ENCODE measurements at regions not wholly inside any gene's neighbourhood (a gene's known extent, or its start where the extent isn't known, plus 50 kb on each side); places are given as distances from the start of the nearest gene placed in this dataset.
A peak's percentile ranks its signal among the peaks of the same experiment; 100 is the strongest.

DNA sequence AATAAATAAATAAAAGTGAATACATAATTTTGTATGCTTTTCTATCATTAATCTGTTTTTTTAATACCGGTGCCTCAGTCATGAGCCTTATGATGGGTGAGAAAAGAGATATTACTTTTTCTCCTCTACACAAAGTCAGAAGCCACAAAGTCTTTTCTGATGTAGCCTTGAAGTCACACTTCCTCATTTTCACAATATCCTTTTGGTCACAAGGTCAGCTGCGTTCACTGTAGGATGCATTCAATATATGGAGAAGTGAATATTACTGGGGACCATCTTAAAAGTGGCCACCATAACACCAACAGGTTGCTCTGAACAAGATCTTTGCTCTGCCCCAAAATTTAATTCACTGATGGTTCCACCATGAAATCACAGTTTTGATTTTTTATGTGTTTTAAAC is 83.3 kb upstream of the TNR start:
- POLR2A ChIA-PET (ENCODE audit: low non-redundant PET): no interaction called here
- no peak for DNase-seq (ENCODE audit: low spot score)
- Histone ChIP-seq H3K27me3 (replicated peaks; ENCODE audit: insufficient read depth, low read depth, low read length, poor library complexity) (no peaks in the 10 kb centered on the region), H3K4me3 (ENCODE audit: low read depth, low read length, poor library complexity, severe bottlenecking) (no peak overlapping the region), H3K27ac (ENCODE audit: low read depth, low read length, poor library complexity, severe bottlenecking) (no peak overlapping the region), H3K36me3 (ENCODE audit: insufficient read depth, low read length, poor library complexity, severe bottlenecking) (no peaks in the 10 kb centered on the region), H3K4me1 (ENCODE audit: insufficient read depth, low read length, poor library complexity, severe bottlenecking) (no peaks in the 10 kb centered on the region), H3K9me3 (ENCODE audit: low read depth, low read length, poor library complexity, severe bottlenecking) (no peaks in the 10 kb centered on the region)
- BruUV-seq (replicated peaks): no TSS peak
- TF ChIP-seq EZH2 (IDR thresholded peaks at IDR 0.05; ENCODE audit: borderline replicate concordance, low read depth, low read length, poor library complexity, severe bottlenecking): no peak
- TF ChIP-seq, protein P1, sequence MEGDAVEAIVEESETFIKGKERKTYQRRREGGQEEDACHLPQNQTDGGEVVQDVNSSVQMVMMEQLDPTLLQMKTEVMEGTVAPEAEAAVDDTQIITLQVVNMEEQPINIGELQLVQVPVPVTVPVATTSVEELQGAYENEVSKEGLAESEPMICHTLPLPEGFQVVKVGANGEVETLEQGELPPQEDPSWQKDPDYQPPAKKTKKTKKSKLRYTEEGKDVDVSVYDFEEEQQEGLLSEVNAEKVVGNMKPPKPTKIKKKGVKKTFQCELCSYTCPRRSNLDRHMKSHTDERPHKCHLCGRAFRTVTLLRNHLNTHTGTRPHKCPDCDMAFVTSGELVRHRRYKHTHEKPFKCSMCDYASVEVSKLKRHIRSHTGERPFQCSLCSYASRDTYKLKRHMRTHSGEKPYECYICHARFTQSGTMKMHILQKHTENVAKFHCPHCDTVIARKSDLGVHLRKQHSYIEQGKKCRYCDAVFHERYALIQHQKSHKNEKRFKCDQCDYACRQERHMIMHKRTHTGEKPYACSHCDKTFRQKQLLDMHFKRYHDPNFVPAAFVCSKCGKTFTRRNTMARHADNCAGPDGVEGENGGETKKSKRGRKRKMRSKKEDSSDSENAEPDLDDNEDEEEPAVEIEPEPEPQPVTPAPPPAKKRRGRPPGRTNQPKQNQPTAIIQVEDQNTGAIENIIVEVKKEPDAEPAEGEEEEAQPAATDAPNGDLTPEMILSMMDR (conservative IDR thresholded peaks at IDR 0.05; ENCODE audit: low read depth, low read length): no peak
- CTCF ChIA-PET: no interaction called here
- intact Hi-C loops (cut with micrococcal nuclease; ENCODE audit: unreplicated experiment): no loop called here

DNA sequence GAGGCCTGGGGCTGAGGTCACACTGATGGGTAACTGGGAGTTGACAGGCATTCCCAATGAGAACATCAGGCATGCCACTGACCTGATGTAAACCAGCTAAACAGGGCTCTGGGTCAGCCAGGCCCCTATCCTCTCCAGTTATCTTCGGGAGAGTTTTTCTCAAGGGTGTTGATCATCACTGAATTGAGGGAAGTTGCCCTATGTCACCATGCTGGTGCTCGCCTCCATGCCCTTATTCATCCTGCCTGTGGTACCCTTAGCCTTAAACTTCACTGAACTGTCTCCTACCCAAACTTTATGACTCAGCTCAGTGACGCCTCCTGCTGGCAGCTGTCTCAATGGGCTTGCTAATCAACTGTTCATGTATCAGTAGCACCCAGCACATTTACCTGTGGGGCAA is 80.7 kb upstream of the TNR start:
- POLR2A ChIA-PET (ENCODE audit: low non-redundant PET): no interaction called here
- intact Hi-C loops (cut with micrococcal nuclease; ENCODE audit: unreplicated experiment): no loop called here
- H3K36me3 ChIP-seq (ENCODE audit: insufficient read depth, low read length, poor library complexity, severe bottlenecking): no peaks in the 10 kb centered on the region
- no peak overlapping the region for H3K4me3 ChIP-seq (ENCODE audit: low read depth, low read length, poor library complexity, severe bottlenecking)
- no peak overlapping the region for H3K27ac ChIP-seq (ENCODE audit: low read depth, low read length, poor library complexity, severe bottlenecking)
- no TSS peak for BruUV-seq (replicated peaks)
- no peaks in the 10 kb centered on the region for H3K4me1 ChIP-seq (ENCODE audit: insufficient read depth, low read length, poor library complexity, severe bottlenecking)
- no peaks in the 10 kb centered on the region for H3K27me3 ChIP-seq (replicated peaks; ENCODE audit: insufficient read depth, low read depth, low read length, poor library complexity)
- DNase-seq (ENCODE audit: low spot score): peak; percentile 31
- CTCF ChIA-PET: no interaction called here
- TF ChIP-seq EZH2 (IDR thresholded peaks at IDR 0.05; ENCODE audit: borderline replicate concordance, low read depth, low read length, poor library complexity, severe bottlenecking): no peak
- TF ChIP-seq, protein P1 (conservative IDR thresholded peaks at IDR 0.05; ENCODE audit: low read depth, low read length): peak; percentile 56
- no peaks in the 10 kb centered on the region for H3K9me3 ChIP-seq (ENCODE audit: low read depth, low read length, poor library complexity, severe bottlenecking)

DNA sequence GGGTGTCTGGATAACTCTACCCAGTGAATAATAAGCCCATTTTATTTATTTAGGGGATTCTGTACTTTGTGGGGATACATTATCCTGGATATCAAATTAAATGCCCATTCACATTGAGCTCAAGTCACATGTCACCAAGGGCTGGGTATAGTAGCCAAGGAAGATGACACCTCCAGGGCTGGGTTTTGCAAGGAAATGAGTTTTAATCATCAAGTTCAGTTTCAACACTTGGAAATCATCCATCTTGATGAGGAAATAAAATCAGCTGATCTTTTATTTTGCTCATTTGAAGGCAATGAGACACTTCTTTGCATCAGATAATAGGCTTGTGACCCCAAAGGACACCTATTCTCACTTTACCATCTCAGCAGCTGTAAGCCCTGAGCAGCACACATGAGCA is 80.0 kb upstream of the TNR start:
- H3K9me3 ChIP-seq (ENCODE audit: low read depth, low read length, poor library complexity, severe bottlenecking): no peaks in the 10 kb centered on the region
- H3K4me3 ChIP-seq (ENCODE audit: low read depth, low read length, poor library complexity, severe bottlenecking): no peak overlapping the region
- H3K27ac ChIP-seq (ENCODE audit: low read depth, low read length, poor library complexity, severe bottlenecking): no peak overlapping the region
- H3K36me3 ChIP-seq (ENCODE audit: insufficient read depth, low read length, poor library complexity, severe bottlenecking): no peaks in the 10 kb centered on the region
- BruUV-seq (replicated peaks): no TSS peak
- H3K27me3 ChIP-seq (replicated peaks; ENCODE audit: insufficient read depth, low read depth, low read length, poor library complexity): peaks cover 3% of the 10 kb centered on the region
- CTCF ChIA-PET: interaction anchor here (0.6 kb wide), 1 partner anchor 647 kb away, joined by 14 read pairs; no protein-coding TSS in a partner anchor
- no peak for DNase-seq (ENCODE audit: low spot score)
- POLR2A ChIA-PET (ENCODE audit: low non-redundant PET): no interaction called here
- TF ChIP-seq, protein P1 (conservative IDR thresholded peaks at IDR 0.05; ENCODE audit: low read depth, low read length): no peak
- no peak for TF ChIP-seq EZH2 (IDR thresholded peaks at IDR 0.05; ENCODE audit: borderline replicate concordance, low read depth, low read length, poor library complexity, severe bottlenecking)
- H3K4me1 ChIP-seq (ENCODE audit: insufficient read depth, low read length, poor library complexity, severe bottlenecking): no peaks in the 10 kb centered on the region
- intact Hi-C loops (cut with micrococcal nuclease; ENCODE audit: unreplicated experiment): no loop called here

Data from A673 (cell line).